RWPE1 (cell line): ENCODE measurements at regions not wholly inside any gene's neighbourhood (a gene's known extent, or its start where the extent isn't known, plus 50 kb on each side); places are given as distances from the start of the nearest gene placed in this dataset.
A peak's percentile ranks its signal among the peaks of the same experiment; 100 is the strongest.

Experiments
- CTCF ChIA-PET: fragments of 350-600 bp; sonication (Branson Sonifier 250); formaldehyde crosslinking; extraction: SDS; loops from one replicate; lab custom pipeline; 2021; lab: Yijun Ruan, JAX
- POLR2A ChIA-PET: fragments of 400-600 bp; formaldehyde crosslinking; extraction: SDS; loops from one replicate; lab custom pipeline; 2020; ENCODE audit warnings: antibody characterized with exemption; ENCODE audit not compliant: low non-redundant PET; lab: Yijun Ruan, JAX
- DNase-seq: peaks from one replicate; pipeline ENCODE4 v3.0.0; 2012; ENCODE audit warnings: low spot score
- H3K27ac ChIP-seq: fragments of 450-650 bp; 2 replicates; pipeline ENCODE4 v1.5.1; 2017
- CTCF ChIP-seq: fragments of 450-650 bp; conservative IDR thresholded peaks from 2 replicates; pipeline ENCODE4 v1.5.1; 2017; ENCODE audit warnings: low read depth, mild to moderate bottlenecking

GRCh38 chr21:39020751-39021477 lies 162.3 kb downstream of the PSMG1 start:
- DNase-seq = peak; percentile 91
- TF ChIP-seq CTCF = no peak
- ChIA-PET POLR2A (no interaction called here), CTCF (interaction anchor here (0.5 kb wide), 1 partner anchor 102 kb away, joined by 3 read pairs; no protein-coding TSS in a partner anchor)
- peak overlapping the region; percentile 93 for H3K27ac ChIP-seq

- peak overlapping the region; percentile 37 for H3K27ac ChIP-seq
- CTCF ChIA-PET = no interaction called here
These were observed 164.5 kb downstream of the PSMG1 start for GRCh38 chr21:39018730-39019129.

GRCh38 chr21:39016740-39017315 lies 166.4 kb downstream of the PSMG1 start:
- DNase-seq = no peak
- ChIA-PET POLR2A (no interaction called here), CTCF (no interaction called here)
- peak overlapping the region; percentile 43; the same call in 1 of the 2 replicates for H3K27ac ChIP-seq
- TF ChIP-seq CTCF = no peak

More at GRCh38 chr21:39018730-39019129, 164.5 kb downstream of the PSMG1 start:
- TF ChIP-seq CTCF = no peak
- POLR2A ChIA-PET = no interaction called here
- no peak for DNase-seq

- H3K27ac ChIP-seq = peak overlapping the region; percentile 85
- ChIA-PET CTCF (no interaction called here), POLR2A (interaction anchor here (0.6 kb wide), 1 partner anchor 37 kb away, joined by 3 read pairs; no protein-coding TSS in a partner anchor)
- DNase-seq = peak; percentile 80
- no peak for TF ChIP-seq CTCF
These were observed 168.5 kb downstream of the PSMG1 start for GRCh38 chr21:39014747-39015146.

- ChIA-PET POLR2A (no interaction called here), CTCF (interaction anchor here (1.2 kb wide), 1 partner anchor 39 kb away, joined by 3 read pairs; no protein-coding TSS in a partner anchor)
- H3K27ac ChIP-seq = peak overlapping the region; percentile 85
- DNase-seq = no peak
- no peak for TF ChIP-seq CTCF
These were observed 170.7 kb downstream of the PSMG1 start for GRCh38 chr21:39012326-39013230.

- POLR2A ChIA-PET = no interaction called here
These were observed 171.3 kb downstream of the PSMG1 start for GRCh38 chr21:39011911-39012310.

More at GRCh38 chr21:39011911-39012310, 171.3 kb downstream of the PSMG1 start:
- no peak for DNase-seq
- CTCF ChIA-PET = interaction anchor here (1.2 kb wide), 1 partner anchor 39 kb away, joined by 3 read pairs; no protein-coding TSS in a partner anchor
- peak overlapping the region; percentile 36 for H3K27ac ChIP-seq
- TF ChIP-seq CTCF = no peak
